ENCODE measurements at regions not wholly inside any gene's neighbourhood (a gene's known extent, or its start where the extent isn't known, plus 50 kb on each side); places are given as distances from the start of the nearest gene placed in this dataset.

GRCh38 chr14:83007641-83008225 is 1474.1 kb upstream of the SEL1L start:
- H3K27me3 ChIP-seq (ENCODE audit: control insufficient read depth, insufficient read depth, low read length) = no peaks in the 10 kb centered on the region
- no peak overlapping the region for H3K4me3 ChIP-seq (ENCODE audit: low read depth, low read length)
- H3K36me3 ChIP-seq (ENCODE audit: control insufficient read depth, insufficient read depth, low read length) = no peaks in the 10 kb centered on the region
- no peak for DNase-seq (ENCODE audit: low read depth)
- no peak for TF ChIP-seq CTCF (IDR thresholded peaks at IDR 0.05; ENCODE audit: insufficient read depth, low read length, poor library complexity, severe bottlenecking)

- no peak for TF ChIP-seq CTCF (IDR thresholded peaks at IDR 0.05; ENCODE audit: insufficient read depth, low read length, poor library complexity, severe bottlenecking)
- no peaks in the 10 kb centered on the region for H3K36me3 ChIP-seq (ENCODE audit: control insufficient read depth, insufficient read depth, low read length)
- no peak for DNase-seq (ENCODE audit: low read depth)
- H3K4me3 ChIP-seq (ENCODE audit: low read depth, low read length) = no peak overlapping the region
- H3K27me3 ChIP-seq (ENCODE audit: control insufficient read depth, insufficient read depth, low read length) = no peaks in the 10 kb centered on the region
Measured at GRCh38 chr14:83017296-83017695, 1483.6 kb upstream of the SEL1L start.

GRCh38 chr14:83019744-83020414 is 1486.2 kb upstream of the SEL1L start:
- no peak for TF ChIP-seq CTCF (IDR thresholded peaks at IDR 0.05; ENCODE audit: insufficient read depth, low read length, poor library complexity, severe bottlenecking)
- no peaks in the 10 kb centered on the region for H3K27me3 ChIP-seq (ENCODE audit: control insufficient read depth, insufficient read depth, low read length)
- DNase-seq (ENCODE audit: low read depth) = no peak

GRCh38 chr14:83021323-83021722 is 1487.7 kb upstream of the SEL1L start:
- TF ChIP-seq CTCF (IDR thresholded peaks at IDR 0.05; ENCODE audit: insufficient read depth, low read length, poor library complexity, severe bottlenecking) = no peak
- H3K4me3 ChIP-seq (ENCODE audit: low read depth, low read length) = no peak overlapping the region
- H3K27me3 ChIP-seq (ENCODE audit: control insufficient read depth, insufficient read depth, low read length) = no peaks in the 10 kb centered on the region
- H3K36me3 ChIP-seq (ENCODE audit: control insufficient read depth, insufficient read depth, low read length) = no peaks in the 10 kb centered on the region
- DNase-seq (ENCODE audit: low read depth) = no peak

More at GRCh38 chr14:83019744-83020414, 1486.2 kb upstream of the SEL1L start:
- Histone ChIP-seq H3K36me3 (ENCODE audit: control insufficient read depth, insufficient read depth, low read length) (no peaks in the 10 kb centered on the region), H3K4me3 (ENCODE audit: low read depth, low read length) (no peak overlapping the region)

- Histone ChIP-seq H3K27me3 (ENCODE audit: control insufficient read depth, insufficient read depth, low read length) (no peaks in the 10 kb centered on the region), H3K36me3 (ENCODE audit: control insufficient read depth, insufficient read depth, low read length) (no peaks in the 10 kb centered on the region), H3K4me3 (ENCODE audit: low read depth, low read length) (no peak overlapping the region)
- no peak for TF ChIP-seq CTCF (IDR thresholded peaks at IDR 0.05; ENCODE audit: insufficient read depth, low read length, poor library complexity, severe bottlenecking)
- DNase-seq (ENCODE audit: low read depth) = no peak
Measured at GRCh38 chr14:83023369-83023768, 1489.7 kb upstream of the SEL1L start.

- TF ChIP-seq CTCF (IDR thresholded peaks at IDR 0.05; ENCODE audit: insufficient read depth, low read length, poor library complexity, severe bottlenecking) = no peak
- Histone ChIP-seq H3K4me3 (ENCODE audit: low read depth, low read length) (no peak overlapping the region), H3K36me3 (ENCODE audit: control insufficient read depth, insufficient read depth, low read length) (no peaks in the 10 kb centered on the region), H3K27me3 (ENCODE audit: control insufficient read depth, insufficient read depth, low read length) (no peaks in the 10 kb centered on the region)
- no peak for DNase-seq (ENCODE audit: low read depth)
Measured at GRCh38 chr14:83041224-83041623, 1507.6 kb upstream of the SEL1L start.

Data from kidney epithelial cell (primary cell).